ENCODE measurements at regions not wholly inside any gene's neighbourhood (a gene's known extent, or its start where the extent isn't known, plus 50 kb on each side); places are given as distances from the start of the nearest gene placed in this dataset.

- no peak for DNase-seq (ENCODE audit: low read depth)
These were observed 51.8 kb upstream of the PAX1 start for GRCh38 chr20:21653628-21654027.

- DNase-seq (ENCODE audit: low read depth) = no peak
These were observed 62.0 kb upstream of the PAX1 start for GRCh38 chr20:21643417-21643816.

GRCh38 chr20:21640556-21640955, 64.9 kb upstream of the PAX1 start:
- DNase-seq (ENCODE audit: low read depth) = no peak

GRCh38 chr20:21633829-21634228, 71.6 kb upstream of the PAX1 start:
- DNase-seq (ENCODE audit: low read depth) = no peak

- DNase-seq (ENCODE audit: low read depth) = no peak
These were observed 72.8 kb upstream of the PAX1 start for GRCh38 chr20:21632735-21633053.

- no peak for DNase-seq (ENCODE audit: low read depth)
These were observed 73.3 kb upstream of the PAX1 start for GRCh38 chr20:21632031-21632734.

- no peak for DNase-seq (ENCODE audit: low read depth)
These were observed 76.7 kb upstream of the PAX1 start for GRCh38 chr20:21628800-21629199.

GRCh38 chr20:21623781-21624094, 81.7 kb upstream of the PAX1 start:
- DNase-seq (ENCODE audit: low read depth) = no peak

- DNase-seq (ENCODE audit: low read depth) = no peak
These were observed 82.2 kb upstream of the PAX1 start for GRCh38 chr20:21623074-21623780.

- no peak for DNase-seq (ENCODE audit: low read depth)
These were observed 83.2 kb upstream of the PAX1 start for GRCh38 chr20:21622097-21622857.

- DNase-seq (ENCODE audit: low read depth) = no peak
These were observed 86.6 kb upstream of the PAX1 start for GRCh38 chr20:21618759-21619416.

GRCh38 chr20:21615617-21616080, 89.8 kb upstream of the PAX1 start:
- peak; percentile 51 for DNase-seq (ENCODE audit: low read depth)

- no peak for DNase-seq (ENCODE audit: low read depth)
These were observed 90.5 kb upstream of the PAX1 start for GRCh38 chr20:21614980-21615379.

GRCh38 chr20:21613512-21613911, 92.0 kb upstream of the PAX1 start:
- DNase-seq (ENCODE audit: low read depth) = no peak

GRCh38 chr20:21609981-21610380, 95.5 kb upstream of the PAX1 start:
- no peak for DNase-seq (ENCODE audit: low read depth)

- DNase-seq (ENCODE audit: low read depth) = peak; percentile 23
These were observed 95.4 kb upstream of the NKX2-2 start for GRCh38 chr20:21609221-21609620.

GRCh38 chr20:21608777-21609176, 94.9 kb upstream of the NKX2-2 start:
- no peak for DNase-seq (ENCODE audit: low read depth)

- DNase-seq (ENCODE audit: low read depth) = no peak
These were observed 94.3 kb upstream of the NKX2-2 start for GRCh38 chr20:21607971-21608725.

- no peak for DNase-seq (ENCODE audit: low read depth)
These were observed 87.9 kb upstream of the NKX2-2 start for GRCh38 chr20:21601799-21602198.

GRCh38 chr20:21586682-21587081, 72.8 kb upstream of the NKX2-2 start:
- no peak for DNase-seq (ENCODE audit: low read depth)

- no peak for DNase-seq (ENCODE audit: low read depth)
These were observed 69.8 kb upstream of the NKX2-2 start for GRCh38 chr20:21583486-21584168.
